GM18499 (cell line): ENCODE measurements at regions not wholly inside any gene's neighbourhood (a gene's known extent, or its start where the extent isn't known, plus 50 kb on each side); places are given as distances from the start of the nearest gene placed in this dataset.
"Not testable (repeated sequence)": the region's sequence is repeated elsewhere in the genome, so short reads cannot be mapped to it uniquely, and the experiment has no call there.

ENCODE experiments used
- ATAC-seq: cut with Tn5 transposase; IDR thresholded peaks from one replicate; pipeline ENCODE4 v1.9.1; 2021; ENCODE audit warnings: moderate number of reproducible peaks; ENCODE audit not compliant: insufficient read depth, unreplicated experiment

- no peak for ATAC-seq
Measured at GRCh38 chr2:192947352-192947751, 752.6 kb upstream of the TMEFF2 start.

- no peak for ATAC-seq
Measured at GRCh38 chr2:192940767-192941166, 746.0 kb upstream of the TMEFF2 start.

GRCh38 chr2:192932376-192932775 lies 737.6 kb upstream of the TMEFF2 start:
- ATAC-seq = no peak

DNA sequence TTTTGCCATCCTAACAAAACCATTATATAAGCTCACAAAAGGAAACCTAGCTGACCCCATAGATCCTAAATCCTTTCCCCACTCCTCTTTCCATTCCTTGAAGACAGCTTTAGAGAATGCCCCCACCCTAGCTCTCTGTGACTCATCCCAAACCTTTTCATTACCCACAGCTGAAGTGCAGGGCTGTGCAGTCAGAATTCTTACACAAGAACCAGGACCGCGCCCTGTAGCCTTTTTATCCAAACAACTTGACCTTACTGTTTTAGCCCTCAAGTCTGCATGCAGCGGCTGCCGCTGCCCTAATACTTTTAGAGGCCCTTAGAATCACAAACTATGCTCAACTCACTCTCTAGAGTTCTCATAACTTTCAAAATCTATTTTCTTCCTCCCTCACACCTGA lies 726.9 kb upstream of the TMEFF2 start:
- ATAC-seq = not testable (repeated sequence)

DNA sequence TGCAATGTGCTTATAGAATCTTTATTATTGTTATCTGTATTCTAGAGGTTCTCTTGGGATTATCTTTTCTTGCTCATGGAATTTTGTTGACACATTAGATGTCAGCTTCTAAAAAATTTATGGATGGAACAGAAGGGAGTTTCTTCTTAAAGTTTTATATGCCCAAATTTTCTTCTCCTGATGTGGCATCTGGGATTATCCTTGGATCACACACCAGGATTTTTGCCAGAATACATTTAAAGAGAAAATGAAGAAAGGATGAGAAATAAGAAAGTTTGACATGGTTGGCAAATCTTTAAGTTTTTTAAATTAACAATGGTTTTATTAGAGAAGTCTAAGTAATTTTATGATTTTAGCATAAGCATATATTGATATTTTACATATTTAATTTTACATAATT lies 706.7 kb upstream of the TMEFF2 start:
- ATAC-seq = no peak

GRCh38 chr2:192899466-192899865 lies 704.7 kb upstream of the TMEFF2 start:
- ATAC-seq = no peak

DNA sequence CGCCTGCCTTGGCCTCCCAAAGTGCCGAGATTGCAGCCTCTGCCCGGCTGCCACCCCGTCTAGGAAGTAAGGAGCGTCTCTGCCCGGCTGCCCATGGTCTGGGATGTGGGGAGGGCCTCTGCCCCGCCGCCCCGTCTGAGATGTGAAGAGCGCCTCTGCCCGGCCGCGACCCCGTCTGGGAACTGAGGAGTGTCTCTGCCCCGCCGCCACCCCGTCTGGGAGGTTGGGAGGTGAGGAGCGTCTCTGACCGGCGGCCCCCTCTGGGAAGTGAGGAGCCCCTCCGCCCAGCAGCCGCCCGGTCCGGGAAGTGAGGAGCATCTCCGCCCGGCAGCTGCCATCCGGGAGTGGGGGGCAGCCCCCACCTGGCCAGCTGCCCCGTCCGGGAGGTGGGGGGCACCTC lies 699.2 kb upstream of the TMEFF2 start:
- not testable (repeated sequence) for ATAC-seq

DNA sequence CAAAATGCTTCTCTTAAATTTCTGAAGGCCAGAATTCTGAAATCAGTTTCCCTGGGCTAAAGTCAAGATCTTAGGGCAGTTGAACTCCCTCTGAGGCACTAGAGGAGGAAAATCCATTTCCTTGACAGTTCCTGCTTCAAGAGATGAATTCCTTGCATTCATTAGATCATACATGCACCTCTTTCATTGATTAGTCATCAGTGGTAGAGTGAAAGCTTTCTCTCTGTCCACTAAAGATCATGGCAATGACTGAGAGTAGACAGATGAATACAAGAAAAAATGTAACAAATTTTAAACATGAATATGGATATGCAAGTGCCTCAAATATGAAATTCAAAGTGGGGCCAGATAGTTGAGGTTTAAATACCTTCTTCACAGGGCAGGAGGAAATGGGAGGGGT lies 693.4 kb upstream of the TMEFF2 start:
- no peak for ATAC-seq

DNA sequence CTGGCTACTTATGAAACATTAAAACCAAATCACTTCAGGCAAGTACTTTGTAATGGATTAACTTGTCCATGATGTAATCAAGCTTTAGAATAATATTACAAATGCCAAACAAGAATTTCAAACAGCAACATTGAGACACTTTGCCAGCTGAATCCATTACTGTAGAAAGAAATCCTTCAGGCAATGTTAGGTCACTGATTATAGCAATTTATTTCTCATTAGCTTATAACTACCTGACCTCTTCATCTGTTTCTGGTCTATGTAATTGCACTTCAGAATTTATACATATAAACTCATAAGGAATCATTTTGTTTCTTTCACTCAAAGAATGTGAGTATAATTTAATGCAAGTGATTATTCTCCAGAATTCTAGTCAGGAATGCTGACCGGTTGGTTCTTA lies 692.6 kb upstream of the TMEFF2 start:
- no peak for ATAC-seq

DNA sequence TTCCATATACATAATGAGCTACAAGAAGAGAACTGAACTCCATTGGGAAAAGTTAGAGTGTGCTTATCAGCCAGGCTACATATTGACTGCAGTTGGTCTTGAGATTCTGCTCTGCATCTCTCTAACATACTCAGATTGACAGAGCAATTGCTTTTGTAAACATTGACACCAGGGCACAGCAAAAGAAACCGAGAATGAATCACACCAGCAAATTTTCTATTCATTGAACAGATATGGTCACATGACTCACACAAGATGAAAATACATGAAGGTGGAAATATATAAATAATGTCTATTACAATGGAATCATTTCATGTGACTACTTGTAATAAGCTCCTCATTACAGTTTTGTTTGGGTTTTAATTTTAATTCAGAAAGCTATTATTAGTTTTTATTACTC lies 691.9 kb upstream of the TMEFF2 start:
- ATAC-seq = no peak

GRCh38 chr2:192885569-192886160 lies 690.9 kb upstream of the TMEFF2 start:
- ATAC-seq = no peak

- no peak for ATAC-seq
Measured at GRCh38 chr2:192877159-192877558, 682.4 kb upstream of the TMEFF2 start.

GRCh38 chr2:192876698-192877097 lies 682.0 kb upstream of the TMEFF2 start:
- ATAC-seq = no peak

GRCh38 chr2:192854706-192855105 lies 660.0 kb upstream of the TMEFF2 start:
- ATAC-seq = no peak

DNA sequence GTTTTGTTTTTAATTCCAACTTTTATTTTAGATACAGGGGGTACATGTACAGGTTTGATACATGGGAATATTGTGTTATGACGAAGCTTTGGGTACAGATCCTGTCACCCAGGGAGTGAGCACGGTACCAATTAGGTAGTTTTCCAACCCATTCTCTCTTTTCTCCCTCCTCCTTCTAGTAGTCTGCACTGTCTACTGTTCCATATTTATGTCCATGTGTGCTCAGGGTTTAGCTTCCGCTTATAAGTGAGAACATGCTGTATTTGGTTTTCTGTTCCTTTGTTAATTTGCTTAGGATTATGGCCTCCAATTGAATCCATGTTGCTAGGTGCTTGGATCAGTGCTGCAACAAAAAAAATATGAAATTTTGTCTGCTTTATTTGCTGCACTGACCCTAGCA lies 659.3 kb upstream of the TMEFF2 start:
- no peak for ATAC-seq

GRCh38 chr2:192828947-192829346 lies 634.2 kb upstream of the TMEFF2 start:
- ATAC-seq = no peak

GRCh38 chr2:192828175-192828574 lies 633.4 kb upstream of the TMEFF2 start:
- ATAC-seq = no peak

DNA sequence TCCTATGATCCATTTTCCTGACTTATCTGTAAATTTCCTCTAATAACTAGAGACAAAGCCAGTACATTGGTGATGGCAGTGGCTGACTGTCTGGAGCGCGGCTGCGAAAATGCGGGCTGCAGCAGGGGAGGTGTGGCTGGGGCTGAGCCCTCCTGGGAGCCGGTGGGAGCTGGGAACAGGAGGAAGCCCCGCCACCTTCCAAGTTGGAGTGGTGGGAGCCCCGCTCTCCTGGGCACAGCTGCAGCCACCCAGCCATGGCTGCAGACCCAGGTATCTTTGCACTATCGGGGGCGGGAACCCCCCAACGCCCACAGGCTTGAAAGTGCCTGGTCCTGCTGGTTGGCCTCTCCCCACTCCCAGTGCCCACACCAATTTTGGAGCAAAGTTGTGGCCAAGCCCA lies 633.0 kb upstream of the TMEFF2 start:
- ATAC-seq = no peak

GRCh38 chr2:192814376-192814775 lies 619.6 kb upstream of the TMEFF2 start:
- no peak for ATAC-seq

GRCh38 chr2:192813341-192813740 lies 618.6 kb upstream of the TMEFF2 start:
- ATAC-seq = no peak

DNA sequence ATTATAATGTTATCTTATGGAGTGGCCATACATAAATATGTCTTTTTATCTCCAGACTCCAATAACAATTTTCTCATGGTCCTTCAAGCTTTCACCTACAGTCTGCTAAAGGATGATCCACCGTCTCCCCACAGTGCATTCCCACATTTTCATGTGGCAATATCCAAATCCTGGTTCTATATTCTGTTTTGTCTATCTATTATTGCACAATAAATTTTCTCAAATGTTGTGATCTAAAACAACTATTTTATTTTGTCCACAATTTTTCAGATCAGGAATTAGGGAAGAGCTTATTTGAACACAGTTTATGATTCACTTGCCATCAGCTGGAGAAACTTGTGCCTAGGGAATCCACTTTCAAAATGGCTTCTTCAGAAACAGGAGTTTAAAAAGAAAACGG lies 614.4 kb upstream of the TMEFF2 start:
- ATAC-seq = no peak

DNA sequence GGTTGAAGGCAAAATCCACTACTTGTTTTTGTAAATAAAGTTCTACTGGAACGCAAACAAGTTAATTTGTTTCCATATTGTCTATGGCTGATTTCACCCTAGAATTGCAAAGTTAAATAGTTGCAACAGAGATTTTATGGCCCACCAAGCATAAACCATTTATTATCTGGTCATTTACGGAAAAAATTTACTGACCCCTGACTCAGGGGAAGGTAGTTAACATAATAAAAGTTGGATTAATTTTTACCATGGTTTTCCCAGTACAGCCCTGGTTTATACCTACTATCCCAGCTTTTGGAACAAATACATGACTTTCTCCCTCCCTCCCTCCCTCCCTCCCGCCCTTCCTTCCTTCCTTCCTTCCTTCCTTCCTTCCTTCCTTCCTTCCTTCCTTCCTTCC lies 588.9 kb upstream of the TMEFF2 start:
- no peak for ATAC-seq
